ENCODE measurements at regions not wholly inside any gene's neighbourhood (a gene's known extent, or its start where the extent isn't known, plus 50 kb on each side); places are given as distances from the start of the nearest gene placed in this dataset.
A peak's percentile ranks its signal among the peaks of the same experiment; 100 is the strongest.

DNA sequence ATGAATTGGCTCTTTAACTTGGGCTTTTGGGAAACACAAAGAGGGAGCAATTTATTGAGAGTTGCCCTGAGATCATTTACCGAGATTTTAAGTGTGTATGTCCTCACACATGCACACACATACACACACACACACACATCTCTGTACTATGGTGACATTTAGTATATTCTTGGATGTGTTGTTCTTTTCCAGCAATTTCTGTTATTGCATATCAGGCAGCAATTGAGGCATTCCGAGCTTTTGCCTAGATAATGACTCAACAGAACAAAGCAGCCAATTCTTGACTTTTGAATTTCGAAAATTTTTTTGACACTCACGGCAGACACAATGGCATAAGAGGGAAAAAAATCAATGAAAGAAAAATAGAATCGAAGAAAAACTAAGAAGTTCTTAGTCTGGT is 248.5 kb downstream of the DUSP6 start:
- Histone ChIP-seq H3K9ac (no peak overlapping the region), H3K4me3 (no peak overlapping the region), H3K27ac (no peak overlapping the region), H3F3A (ENCODE audit: low read depth) (no peaks in the 10 kb centered on the region), H3K36me3 (no peaks in the 10 kb centered on the region), H4K20me1 (ENCODE audit: low read depth) (no peaks in the 10 kb centered on the region), H3K4me2 (no peak overlapping the region), H3K4me1 (peaks cover 27% of the 10 kb centered on the region), H3K79me2 (ENCODE audit: low read depth) (no peaks in the 10 kb centered on the region), H2AFZ (replicated peaks) (no peak overlapping the region), H3K9me3 (ENCODE audit: low read depth) (no peaks in the 10 kb centered on the region), H3K27me3 (no peaks in the 10 kb centered on the region)
- H3K27me3 Mint-ChIP-seq (ENCODE audit: insufficient read depth, low read depth): peaks cover 7% of the 10 kb centered on the region
- H3K4me1 Mint-ChIP-seq: peaks cover 27% of the 10 kb centered on the region
- H3K9me3 Mint-ChIP-seq: peaks cover 2% of the 10 kb centered on the region
- H3K4me3 Mint-ChIP-seq: no peak overlapping the region
- DNase-seq (ENCODE audit: low spot score): no peak
- TF ChIP-seq EZH2 (IDR thresholded peaks at IDR 0.05) (no peak), EZH2phosphoT487 (IDR thresholded peaks at IDR 0.05) (no peak)
- TF ChIP-seq, protein P1, sequence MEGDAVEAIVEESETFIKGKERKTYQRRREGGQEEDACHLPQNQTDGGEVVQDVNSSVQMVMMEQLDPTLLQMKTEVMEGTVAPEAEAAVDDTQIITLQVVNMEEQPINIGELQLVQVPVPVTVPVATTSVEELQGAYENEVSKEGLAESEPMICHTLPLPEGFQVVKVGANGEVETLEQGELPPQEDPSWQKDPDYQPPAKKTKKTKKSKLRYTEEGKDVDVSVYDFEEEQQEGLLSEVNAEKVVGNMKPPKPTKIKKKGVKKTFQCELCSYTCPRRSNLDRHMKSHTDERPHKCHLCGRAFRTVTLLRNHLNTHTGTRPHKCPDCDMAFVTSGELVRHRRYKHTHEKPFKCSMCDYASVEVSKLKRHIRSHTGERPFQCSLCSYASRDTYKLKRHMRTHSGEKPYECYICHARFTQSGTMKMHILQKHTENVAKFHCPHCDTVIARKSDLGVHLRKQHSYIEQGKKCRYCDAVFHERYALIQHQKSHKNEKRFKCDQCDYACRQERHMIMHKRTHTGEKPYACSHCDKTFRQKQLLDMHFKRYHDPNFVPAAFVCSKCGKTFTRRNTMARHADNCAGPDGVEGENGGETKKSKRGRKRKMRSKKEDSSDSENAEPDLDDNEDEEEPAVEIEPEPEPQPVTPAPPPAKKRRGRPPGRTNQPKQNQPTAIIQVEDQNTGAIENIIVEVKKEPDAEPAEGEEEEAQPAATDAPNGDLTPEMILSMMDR (IDR thresholded peaks at IDR 0.05): no peak
- no peak overlapping the region for H3K27ac Mint-ChIP-seq
- H3K36me3 Mint-ChIP-seq: peaks cover 2% of the 10 kb centered on the region

DNA sequence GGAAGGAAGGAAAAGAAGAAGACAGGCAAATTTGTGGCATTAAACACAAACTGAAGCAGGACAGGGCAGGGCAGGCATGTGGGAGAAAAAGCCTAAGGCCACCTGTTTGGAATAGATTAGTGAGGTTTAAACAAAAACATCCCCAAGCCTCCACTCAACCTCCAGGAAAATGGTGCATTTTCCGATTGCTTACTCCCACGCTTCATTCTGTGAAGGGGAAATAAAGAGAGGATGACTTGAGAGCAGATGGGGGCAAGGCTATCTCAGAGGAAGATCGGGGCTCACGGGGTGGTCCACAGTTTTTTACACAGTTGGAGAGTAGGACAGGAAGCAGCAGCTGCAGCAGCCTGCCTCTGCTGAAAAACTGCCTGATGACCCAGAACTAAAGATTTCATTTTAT is 250.9 kb downstream of the DUSP6 start:
- peak overlapping the region; percentile 51 for H3K4me2 ChIP-seq
- H3K27me3 ChIP-seq: no peaks in the 10 kb centered on the region
- H3K9me3 ChIP-seq (ENCODE audit: low read depth): no peaks in the 10 kb centered on the region
- no peak for TF ChIP-seq EZH2phosphoT487 (IDR thresholded peaks at IDR 0.05)
- TF ChIP-seq, protein P1 (IDR thresholded peaks at IDR 0.05): no peak
- TF ChIP-seq EZH2 (IDR thresholded peaks at IDR 0.05): no peak
- H3K36me3 Mint-ChIP-seq: peaks cover 2% of the 10 kb centered on the region
- H3K36me3 ChIP-seq: no peaks in the 10 kb centered on the region
- H3K4me1 Mint-ChIP-seq: peaks cover 36% of the 10 kb centered on the region
- no peaks in the 10 kb centered on the region for H4K20me1 ChIP-seq (ENCODE audit: low read depth)
- H2AFZ ChIP-seq (replicated peaks): peak overlapping the region; percentile 39
- no peak overlapping the region for H3K4me3 ChIP-seq
- H3K4me1 ChIP-seq: peaks cover 38% of the 10 kb centered on the region
- H3K4me3 Mint-ChIP-seq: no peak overlapping the region
- peaks cover 8% of the 10 kb centered on the region for H3F3A ChIP-seq (ENCODE audit: low read depth)
- peaks cover 7% of the 10 kb centered on the region for H3K27me3 Mint-ChIP-seq (ENCODE audit: insufficient read depth, low read depth)
- no peaks in the 10 kb centered on the region for H3K79me2 ChIP-seq (ENCODE audit: low read depth)
- H3K27ac ChIP-seq: no peak overlapping the region
- H3K9me3 Mint-ChIP-seq: peaks cover 2% of the 10 kb centered on the region
- DNase-seq (ENCODE audit: low spot score): peak; percentile 23
- H3K27ac Mint-ChIP-seq: no peak overlapping the region
- no peak overlapping the region for H3K9ac ChIP-seq

DNA sequence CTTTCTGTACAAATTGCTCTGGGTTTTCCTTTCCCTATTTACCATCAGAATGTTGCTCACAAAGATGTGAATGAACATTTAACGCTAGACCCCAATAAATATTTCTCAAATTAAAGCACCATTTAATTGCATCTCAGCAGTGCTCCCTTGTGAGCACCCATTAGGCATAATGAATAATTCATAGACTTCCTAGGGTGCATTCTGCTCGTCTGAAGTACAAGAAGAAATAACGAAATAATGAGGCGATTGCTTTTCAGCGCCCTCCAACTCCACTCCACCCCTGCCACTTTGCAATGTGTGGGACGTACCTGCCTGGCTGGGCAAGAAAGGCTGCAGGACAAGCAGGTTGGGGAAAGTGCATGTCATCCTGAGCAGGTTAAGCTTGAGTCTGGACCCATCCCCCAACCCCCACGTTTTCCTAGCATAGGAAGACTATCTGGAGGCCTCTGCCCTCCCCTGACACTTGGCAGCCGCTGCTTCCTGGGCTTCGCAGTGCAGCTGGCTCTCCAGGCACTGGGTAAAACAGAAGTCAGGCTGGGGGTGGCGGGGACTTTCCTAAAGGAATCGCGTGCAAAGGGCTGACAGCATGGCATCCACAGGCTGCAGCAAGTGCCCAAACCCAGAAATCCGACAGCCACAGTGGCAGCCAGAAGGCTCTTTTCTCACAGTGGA is 253.7 kb downstream of the DUSP6 start:
- H3K27me3 ChIP-seq: no peaks in the 10 kb centered on the region
- peaks cover 8% of the 10 kb centered on the region for H3F3A ChIP-seq (ENCODE audit: low read depth)
- Mint-ChIP-seq H3K36me3 (no peaks in the 10 kb centered on the region), H3K4me1 (peaks cover 33% of the 10 kb centered on the region), H3K9me3 (no peaks in the 10 kb centered on the region), H3K4me3 (no peak overlapping the region), H3K27ac (no peak overlapping the region), H3K27me3 (ENCODE audit: insufficient read depth, low read depth) (peaks cover 7% of the 10 kb centered on the region)
- TF ChIP-seq EZH2phosphoT487 (IDR thresholded peaks at IDR 0.05) (no peak), EZH2 (IDR thresholded peaks at IDR 0.05) (no peak)
- TF ChIP-seq, protein P1 (IDR thresholded peaks at IDR 0.05): no peak
- H3K79me2 ChIP-seq (ENCODE audit: low read depth): no peaks in the 10 kb centered on the region
- peaks cover 38% of the 10 kb centered on the region for H3K4me1 ChIP-seq
- peak overlapping the region; percentile 60 for H3K4me2 ChIP-seq
- H3K4me3 ChIP-seq: no peak overlapping the region
- peak overlapping the region; percentile 63 for H2AFZ ChIP-seq (replicated peaks)
- peak; percentile 49 for DNase-seq (ENCODE audit: low spot score)
- H3K36me3 ChIP-seq: no peaks in the 10 kb centered on the region
- H3K9ac ChIP-seq: no peak overlapping the region
- H4K20me1 ChIP-seq (ENCODE audit: low read depth): no peaks in the 10 kb centered on the region
- no peak overlapping the region for H3K27ac ChIP-seq
- no peaks in the 10 kb centered on the region for H3K9me3 ChIP-seq (ENCODE audit: low read depth)
